H54 (cell line): ENCODE measurements at regions not wholly inside any gene's neighbourhood (a gene's known extent, or its start where the extent isn't known, plus 50 kb on each side); places are given as distances from the start of the nearest gene placed in this dataset.

ENCODE experiments used
- DNase-seq: peaks from one replicate; pipeline ENCODE4 v3.0.0; 2011; ENCODE audit warnings: low spot score, mixed read lengths; ENCODE audit not compliant: insufficient read length
- FAIRE-seq: peaks from 3 replicates; lab custom pipeline; 2011; peaks lifted over from hg19 to GRCh38; lab: Jason Lieb, UNC
- POLR2A ChIP-seq: IDR thresholded peaks from 2 replicates; pipeline ENCODE4 v1.6.1; 2011; ENCODE audit warnings: low read depth, mild to moderate bottlenecking, low read length

DNA sequence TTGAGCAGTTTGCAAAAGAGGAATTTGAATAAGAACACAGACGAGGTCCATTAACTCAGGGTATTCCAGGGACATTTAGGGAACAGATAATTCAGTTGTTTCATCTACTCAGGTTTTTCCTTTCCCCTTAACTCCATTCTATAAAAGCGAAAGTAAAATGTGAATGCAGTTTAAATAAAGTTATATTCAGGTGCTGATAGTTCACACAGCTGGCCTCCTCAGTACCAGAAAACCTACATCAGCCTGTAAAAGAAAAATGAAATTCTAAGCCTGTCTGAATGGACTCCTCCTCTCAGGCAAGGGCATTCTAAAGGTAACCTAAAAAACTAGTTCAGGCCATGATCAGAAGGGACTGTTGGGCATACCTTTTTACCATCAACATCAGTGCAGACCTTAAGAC, 873.8 kb downstream of the SUCLG1 start:
- no peak for DNase-seq
- TF ChIP-seq POLR2A: no peak
- peak; percentile 20 for FAIRE-seq

DNA sequence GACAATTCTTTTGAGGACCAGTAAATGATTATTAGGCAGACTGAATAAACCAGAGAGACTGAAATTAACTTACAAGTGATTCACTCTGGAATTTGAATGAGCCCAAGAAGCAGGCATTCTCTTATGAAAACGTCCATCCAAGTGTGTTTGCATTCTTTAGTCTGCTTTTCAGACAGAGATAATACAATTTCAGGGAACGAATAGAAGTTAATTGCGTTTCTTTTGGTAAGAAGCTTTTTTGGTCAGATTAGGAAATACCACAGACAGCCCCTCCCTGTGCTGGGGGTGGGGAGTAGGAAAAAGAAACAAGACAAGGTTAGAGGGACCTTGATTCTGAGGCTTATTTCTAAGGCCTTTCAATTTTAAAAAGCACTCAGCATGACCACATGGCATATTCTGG, 874.4 kb downstream of the SUCLG1 start:
- FAIRE-seq (no peak), DNase-seq (no peak)

DNA sequence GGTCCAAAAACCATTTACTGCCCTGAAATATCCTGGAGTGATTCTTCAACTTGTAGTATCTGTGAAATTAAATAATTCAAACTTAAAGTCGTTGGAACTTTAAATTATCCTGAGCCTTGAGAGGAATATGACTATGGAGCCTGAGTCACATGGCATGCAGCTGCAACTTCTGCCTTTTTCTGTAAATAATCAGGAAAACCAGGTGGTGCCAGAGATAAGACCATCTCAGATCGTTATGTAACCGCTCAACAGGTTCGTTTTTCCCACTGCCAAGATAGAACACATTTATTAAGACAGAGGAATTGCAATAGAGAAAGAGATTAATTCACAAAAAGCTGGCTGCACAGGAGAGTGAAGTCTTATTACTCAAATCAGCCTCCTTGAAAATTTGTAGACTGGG, 876.5 kb downstream of the SUCLG1 start:
- FAIRE-seq: no peak
- TF ChIP-seq POLR2A: no peak

More for the DNA sequence above, 874.4 kb downstream of the SUCLG1 start:
- TF ChIP-seq POLR2A: no peak

DNA sequence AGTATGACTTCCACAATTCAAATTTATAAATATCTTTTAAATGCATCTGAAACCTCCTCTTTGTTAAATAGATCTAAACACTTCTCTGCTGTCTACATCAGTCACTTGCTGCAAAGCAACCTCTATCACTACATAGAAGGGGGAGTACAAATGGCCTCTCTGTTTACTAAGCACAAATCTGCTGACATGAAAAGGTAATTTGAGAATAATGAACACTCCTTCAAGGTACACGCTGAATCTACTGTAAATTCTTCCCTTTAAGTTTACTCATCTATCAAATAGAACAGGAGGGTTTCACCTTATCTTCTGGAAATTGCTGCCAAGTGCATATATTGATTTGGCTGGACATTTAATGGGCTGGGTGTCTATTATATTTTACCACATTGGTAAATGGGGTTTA, 879.6 kb downstream of the SUCLG1 start:
- no peak for DNase-seq
- FAIRE-seq: no peak
- TF ChIP-seq POLR2A: no peak

More for the DNA sequence above, 876.5 kb downstream of the SUCLG1 start:
- no peak for DNase-seq

DNA sequence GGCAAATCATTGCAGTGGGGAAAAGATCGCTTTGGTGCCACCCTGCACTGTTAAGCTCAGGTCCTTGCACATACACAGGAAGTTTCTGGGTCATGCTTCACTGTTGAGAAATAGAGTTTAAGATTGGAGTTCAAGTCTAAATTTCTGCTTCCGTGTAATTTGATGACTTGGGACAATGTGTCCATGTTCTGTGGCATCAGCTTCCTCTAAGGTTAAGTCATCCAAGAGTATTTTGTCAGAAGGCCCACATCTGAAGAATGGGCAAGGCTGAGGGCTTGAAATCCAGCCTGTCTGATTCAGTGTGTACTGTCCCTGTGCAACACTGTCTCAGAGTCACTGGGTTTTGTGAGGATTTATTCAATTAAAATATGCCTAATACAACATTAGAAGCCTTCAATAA, 880.7 kb downstream of the SUCLG1 start:
- no peak for FAIRE-seq

DNA sequence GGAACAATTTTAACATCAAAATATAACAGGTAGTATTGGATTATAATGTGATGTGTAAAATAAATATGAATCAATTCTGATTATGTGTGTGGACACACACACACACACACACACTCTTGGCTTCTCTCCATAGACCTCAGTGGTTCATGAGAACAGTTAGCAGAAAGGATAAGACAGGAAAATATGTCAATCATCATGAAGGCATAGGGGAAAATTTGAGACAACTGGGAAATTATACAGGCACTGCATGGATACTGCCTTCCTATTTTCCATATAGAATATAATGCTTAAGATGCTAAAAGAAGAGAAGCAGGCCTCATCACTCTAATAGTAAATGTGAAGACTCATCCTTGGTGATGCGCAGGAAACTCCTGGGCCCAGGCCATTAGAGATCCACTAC, 884.5 kb downstream of the SUCLG1 start:
- FAIRE-seq (no peak), DNase-seq (no peak)
- no peak for TF ChIP-seq POLR2A

More for the DNA sequence above, 880.7 kb downstream of the SUCLG1 start:
- TF ChIP-seq POLR2A: no peak
- no peak for DNase-seq

DNA sequence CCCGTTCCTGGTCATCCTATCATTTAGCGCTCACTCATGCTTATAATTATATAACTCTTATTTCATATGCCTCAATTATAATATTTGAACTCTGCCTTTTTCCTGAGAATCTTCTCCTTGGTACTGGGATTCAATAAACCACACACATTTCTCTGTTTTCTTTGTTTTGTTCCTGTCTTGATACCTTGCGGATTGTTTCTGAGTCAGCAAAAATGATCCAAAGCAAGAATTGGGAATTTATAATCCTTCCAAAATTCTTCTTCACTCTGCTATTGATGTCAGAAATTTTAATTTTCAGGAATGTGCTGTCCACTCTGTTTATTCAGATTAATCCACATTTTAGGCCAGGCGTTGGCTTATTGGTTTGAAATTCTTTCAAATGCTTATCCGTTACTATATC, 886.0 kb downstream of the SUCLG1 start:
- FAIRE-seq: no peak
- DNase-seq: no peak
- no peak for TF ChIP-seq POLR2A

DNA sequence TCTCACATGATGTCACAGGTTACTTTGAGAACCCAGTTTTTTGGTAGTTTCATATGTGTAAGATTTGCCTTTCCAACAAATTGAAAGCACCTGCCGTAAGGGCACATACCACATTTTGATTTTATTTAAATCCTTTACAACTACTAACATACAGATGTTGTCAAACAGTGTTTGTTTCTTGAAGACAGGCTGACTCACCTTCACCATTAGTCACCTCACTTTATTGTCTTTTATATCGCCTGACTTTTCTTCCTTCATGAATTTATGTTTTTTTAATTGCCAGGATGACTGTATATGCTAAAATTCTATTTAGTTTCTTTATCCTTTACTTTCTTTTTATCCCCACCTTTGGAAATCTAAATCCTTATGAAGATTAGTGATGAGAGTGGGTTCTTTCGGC, 886.7 kb downstream of the SUCLG1 start:
- DNase-seq (peak; percentile 1), FAIRE-seq (no peak)
- TF ChIP-seq POLR2A: no peak

DNA sequence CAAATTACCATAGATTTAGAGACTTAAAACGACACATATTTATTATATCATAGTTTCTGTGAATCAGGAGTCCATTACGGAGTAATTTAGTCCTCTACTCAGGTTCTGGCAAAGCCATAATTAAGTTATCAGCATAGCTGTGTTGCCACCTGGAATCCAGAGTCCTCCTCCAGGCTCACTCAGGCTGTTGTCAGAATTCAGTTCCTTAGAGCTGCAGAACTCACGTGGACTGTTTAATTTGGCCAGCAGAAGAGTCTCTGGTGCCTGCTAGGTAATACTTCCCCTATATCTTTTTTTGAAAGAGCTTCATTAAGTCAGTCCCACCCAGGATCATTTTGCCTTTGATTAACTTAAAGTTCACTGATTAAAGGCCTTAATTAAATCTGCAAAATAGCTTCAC, 891.5 kb downstream of the SUCLG1 start:
- FAIRE-seq (no peak), DNase-seq (no peak)
- no peak for TF ChIP-seq POLR2A

DNA sequence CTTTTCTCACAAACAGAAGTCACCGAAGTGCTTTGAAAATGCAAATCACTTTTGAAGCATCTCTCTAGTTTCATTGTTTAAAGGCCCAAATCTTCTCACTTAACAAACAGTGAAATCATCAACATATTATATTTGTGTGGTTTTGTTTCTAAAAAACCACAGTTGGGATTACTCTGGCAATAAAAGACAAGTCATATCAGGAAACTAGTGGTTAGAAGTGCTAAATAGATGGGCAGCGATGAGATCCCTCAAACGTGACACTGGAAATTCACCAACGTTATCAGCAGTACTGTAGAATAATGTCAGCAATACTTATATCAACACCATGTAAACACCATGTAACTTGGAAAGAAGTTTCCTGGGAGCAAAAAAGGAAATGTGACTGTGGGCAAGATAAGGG, 893.5 kb downstream of the SUCLG1 start:
- no peak for DNase-seq
- no peak for FAIRE-seq
- no peak for TF ChIP-seq POLR2A

DNA sequence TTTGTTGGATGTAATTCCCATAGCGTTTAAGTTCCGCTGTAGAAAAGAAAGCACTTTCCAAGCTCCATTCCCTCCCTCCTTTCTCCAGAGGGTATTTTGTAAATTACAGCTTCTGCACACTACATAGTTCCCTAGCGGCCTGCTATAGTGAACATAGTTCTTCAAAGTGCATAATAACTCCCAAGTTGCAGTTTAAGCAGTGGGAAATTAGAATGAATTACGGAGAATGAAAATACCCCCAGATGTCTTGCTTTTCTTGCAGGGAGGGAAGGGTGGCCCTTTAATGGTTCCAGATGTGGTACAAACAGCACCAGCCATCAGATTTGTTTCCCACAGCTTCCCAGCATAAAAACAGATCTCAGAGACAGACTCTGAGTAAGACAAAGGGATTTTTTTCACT, 893.9 kb downstream of the SUCLG1 start:
- no peak for TF ChIP-seq POLR2A
- no peak for DNase-seq
- no peak for FAIRE-seq

DNA sequence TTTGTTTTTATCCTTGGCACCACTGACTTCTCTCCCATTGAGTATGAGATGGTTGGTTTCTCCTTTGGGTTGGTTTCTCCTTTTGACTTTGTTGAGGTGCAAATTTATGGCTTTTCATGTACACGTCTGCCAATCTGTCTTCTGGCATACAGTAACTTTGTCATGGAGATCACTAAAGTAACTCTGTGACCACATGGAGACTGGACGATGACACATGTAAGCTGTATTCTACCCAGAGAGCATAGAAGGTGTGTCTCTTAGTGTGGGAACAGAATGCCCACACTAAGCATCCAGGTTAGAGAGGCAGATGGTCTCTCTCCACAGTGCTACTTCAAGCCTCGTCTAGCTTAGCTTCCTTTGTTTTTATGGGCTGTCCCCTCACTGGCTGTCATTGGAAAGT, 897.5 kb downstream of the SUCLG1 start:
- no peak for DNase-seq
- TF ChIP-seq POLR2A: no peak
- FAIRE-seq: no peak

DNA sequence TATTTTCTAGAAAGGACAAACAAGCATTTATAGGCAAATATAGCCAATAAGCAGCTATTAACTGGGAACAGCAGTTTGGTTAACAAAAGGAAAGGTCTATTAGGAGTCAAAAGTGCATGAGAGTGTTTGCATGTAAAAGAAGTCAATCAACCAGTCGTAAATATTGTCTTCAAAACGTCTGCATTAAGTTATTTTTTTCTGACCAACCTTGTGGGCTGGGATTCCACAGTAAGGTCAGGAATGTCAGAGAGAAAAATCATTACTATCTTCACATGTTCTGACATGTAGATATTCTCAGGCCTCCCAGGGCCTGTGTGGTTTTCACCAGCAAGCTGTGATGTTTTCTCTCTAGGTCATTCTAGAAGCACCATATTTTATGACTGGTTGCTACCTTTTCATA, 922.5 kb downstream of the SUCLG1 start:
- no peak for TF ChIP-seq POLR2A
- FAIRE-seq (no peak), DNase-seq (no peak)

DNA sequence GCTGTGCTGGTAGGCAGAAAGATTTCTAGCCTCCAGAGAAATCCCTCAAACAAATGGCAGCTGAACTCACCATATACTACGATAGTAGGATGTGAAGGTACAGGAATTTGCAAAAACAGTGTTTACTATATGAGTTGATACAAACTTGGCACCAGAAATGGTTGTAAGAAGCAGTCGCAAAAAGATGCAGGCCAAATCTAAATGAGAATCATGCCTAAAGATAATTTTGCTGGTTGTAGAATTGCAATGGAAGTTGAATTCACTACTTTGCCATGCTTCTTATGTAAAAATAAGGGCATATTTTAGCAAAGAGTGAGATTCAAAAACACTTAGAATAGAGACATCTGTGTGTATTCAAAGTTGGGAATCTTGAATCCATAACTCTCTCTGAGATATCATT, 924.7 kb downstream of the SUCLG1 start:
- DNase-seq (no peak), FAIRE-seq (no peak)
- no peak for TF ChIP-seq POLR2A

DNA sequence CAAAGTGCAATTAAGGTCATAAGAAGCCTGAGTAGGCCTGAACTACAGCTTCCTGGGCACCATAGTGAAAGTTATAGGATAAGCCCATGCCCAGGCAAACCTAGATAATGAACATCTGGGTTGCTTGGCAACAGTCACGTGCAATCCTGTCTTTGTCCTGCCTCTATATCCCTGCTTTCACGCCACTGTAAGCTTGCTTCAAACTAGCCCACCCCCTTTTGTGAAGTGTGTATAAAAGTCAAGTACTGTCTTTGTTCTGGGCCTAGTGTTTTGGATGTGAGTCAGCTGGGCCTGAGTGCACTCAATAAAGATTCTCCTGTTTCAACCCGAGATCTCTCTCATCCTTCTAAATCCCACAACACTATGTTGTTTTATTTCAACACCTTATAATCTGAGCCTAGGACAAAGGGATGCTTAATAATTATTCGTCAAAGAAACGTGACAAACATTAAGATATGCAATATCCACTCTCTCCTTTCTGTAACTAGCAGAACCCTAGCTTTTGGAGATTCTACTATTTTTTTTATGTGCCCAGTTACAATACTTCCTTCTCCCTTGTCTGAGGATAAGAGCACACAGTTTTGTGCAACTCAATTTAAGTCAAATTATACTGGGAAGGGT, 927.8 kb downstream of the SUCLG1 start:
- peak; percentile 36 for FAIRE-seq
- no peak for TF ChIP-seq POLR2A

More for the DNA sequence above, 927.8 kb downstream of the SUCLG1 start:
- DNase-seq: no peak
